GM12878 (cell line): ENCODE measurements at regions not wholly inside any gene's neighbourhood (a gene's known extent, or its start where the extent isn't known, plus 50 kb on each side); places are given as distances from the start of the nearest gene placed in this dataset.

Experiments
- ATAC-seq: fragments of 200-7000 bp; cut with Tn5 transposase; 3 replicates; pipeline ENCODE4 v1.9.1; 2020; ENCODE audit warnings: mild to moderate bottlenecking, moderate library complexity
- BruUV-seq: library from RNA; stranded (reverse); fragments of 400-500 nt; replicated peaks from 2 replicates; lab custom pipeline; 2021; lab: Mats Ljungman, UMichigan
- CTCF ChIA-PET: fragments of 300-600 bp; sonication (Branson Sonifier 250); formaldehyde crosslinking; extraction: SDS; loops from one replicate; lab custom pipeline; 2021; ENCODE audit warnings: inconsistent platforms; lab: Yijun Ruan, JAX
- POLR2A ChIA-PET: fragments of 350-600 bp; formaldehyde crosslinking; extraction: SDS; loops from one replicate; lab custom pipeline; 2021; ENCODE audit warnings: inconsistent platforms; lab: Charles Lee
- RAD21 ChIA-PET: fragments of 300-600 bp; sonication (Branson Sonifier 250); formaldehyde crosslinking; loops from one replicate; lab custom pipeline; 2023; ENCODE audit warnings: antibody characterized with exemption; ENCODE audit not compliant: unreplicated experiment; lab: Charles Lee
- SMC1A ChIA-PET: fragments of 300-600 bp; sonication (Branson Sonifier 250); formaldehyde crosslinking; loops from one replicate; lab custom pipeline; 2023; ENCODE audit not compliant: unreplicated experiment, uncharacterized antibody; lab: Charles Lee
- DNase-seq: peaks from one replicate; pipeline ENCODE4 v3.0.0-alpha.2; 2011; ENCODE audit warnings: low read depth, low spot score
- FAIRE-seq: peaks from 3 replicates; lab custom pipeline; 2011; peaks lifted over from hg19 to GRCh38; lab: Jason Lieb, UNC
- H2AFZ ChIP-seq: 2 replicates; pipeline ENCODE4 v1.6.0; 2011; ENCODE audit warnings: low read depth, low read length, control low read depth; ENCODE audit not compliant: control insufficient read depth
- H3K27ac ChIP-seq: 2 replicates; pipeline ENCODE4 v1.5.1; 2011; ENCODE audit warnings: control low read depth; ENCODE audit not compliant: control insufficient read depth, insufficient read depth
- H3K27me3 ChIP-seq, 2 experiments: replicated peaks in 1 of 2; 2 replicates each; pipeline versions ENCODE4 v1.6.0 to v1.6.1; 2011; ENCODE audit warnings: low read length in 1 of 2; ENCODE audit not compliant: control insufficient read depth in 2 of 2, insufficient read depth in 2 of 2
- H3K36me3 ChIP-seq, 2 experiments: 2 replicates each; pipeline ENCODE4 v1.5.1; 2011; ENCODE audit warnings: low read length in 1 of 2; ENCODE audit not compliant: control insufficient read depth in 2 of 2, insufficient read depth in 2 of 2
- H3K4me1 ChIP-seq: 2 replicates; pipeline ENCODE4 v1.6.1; 2011; ENCODE audit warnings: mild to moderate bottlenecking, low read length, moderate library complexity, mixed read lengths; ENCODE audit not compliant: control insufficient read depth, insufficient read depth
- H3K4me2 ChIP-seq: 2 replicates; pipeline ENCODE4 v1.6.0; 2011; ENCODE audit warnings: control low read depth; ENCODE audit not compliant: control insufficient read depth, insufficient read depth
- H3K4me3 ChIP-seq: fragments of 200-600 bp; sonication (generic); 2 replicates; pipeline ENCODE4 v1.5.1; 2016
- H3K79me2 ChIP-seq: 2 replicates; pipeline ENCODE4 v1.6.0; 2011; ENCODE audit warnings: low read length; ENCODE audit not compliant: control insufficient read depth, insufficient read depth
- H3K9ac ChIP-seq: 2 replicates; pipeline ENCODE4 v1.8.0; 2011; ENCODE audit warnings: low read length, control low read depth, mixed read lengths; ENCODE audit not compliant: control insufficient read depth, insufficient read depth
- H3K9me3 ChIP-seq: replicated peaks from 3 replicates; pipeline ENCODE4 v1.5.1; 2011; ENCODE audit warnings: mild to moderate bottlenecking, low read length; ENCODE audit not compliant: control insufficient read depth, insufficient read depth
- H4K20me1 ChIP-seq: 2 replicates; pipeline ENCODE4 v1.6.0; 2011; ENCODE audit not compliant: control insufficient read depth, insufficient read depth
- BACH1 ChIP-seq: fragments of 450-650 bp; IDR thresholded peaks from 2 replicates; pipeline ENCODE4 v1.6.1; 2017; ENCODE audit warnings: mild to moderate bottlenecking, borderline replicate concordance
- GATAD2B ChIP-seq: fragments of 450-650 bp; conservative IDR thresholded peaks from 2 replicates; pipeline ENCODE4 v1.6.1; 2017; ENCODE audit warnings: low read depth, mild to moderate bottlenecking, moderate library complexity
- LARP7 ChIP-seq: fragments of 450-650 bp; IDR thresholded peaks from 2 replicates; pipeline ENCODE4 v1.6.1; 2017; ENCODE audit warnings: mild to moderate bottlenecking
- MTA2 ChIP-seq: fragments of 450-650 bp; IDR thresholded peaks from 2 replicates; pipeline ENCODE4 v1.6.1; 2016; ENCODE audit warnings: low read depth, mild to moderate bottlenecking, moderate library complexity
- NFYA ChIP-seq: IDR thresholded peaks from 2 replicates; pipeline ENCODE4 v1.6.1; 2011; ENCODE audit warnings: low read depth, mild to moderate bottlenecking, low read length, improper control_type of control experiment, borderline replicate concordance
- POLR2A ChIP-seq: IDR thresholded peaks from 2 replicates; pipeline ENCODE4 v1.6.1; 2011; ENCODE audit warnings: low read depth, mild to moderate bottlenecking, low read length
- POLR2AphosphoS2 ChIP-seq: IDR thresholded peaks from 2 replicates; pipeline ENCODE4 v1.6.1; 2011; ENCODE audit warnings: low read depth, mild to moderate bottlenecking, low read length, improper control_type of control experiment, moderate library complexity
- RAD21 ChIP-seq: IDR thresholded peaks from 2 replicates; pipeline ENCODE4 v1.6.1; 2011; ENCODE audit warnings: mild to moderate bottlenecking, low read depth, low read length, moderate library complexity; ENCODE audit not compliant: insufficient read depth
- RCOR1 ChIP-seq: conservative IDR thresholded peaks from 2 replicates; pipeline ENCODE4 v1.6.1; 2012; ENCODE audit warnings: low read depth, low read length, improper control_type of control experiment
- SIN3A ChIP-seq: IDR thresholded peaks from 2 replicates; pipeline ENCODE4 v1.6.1; 2012; ENCODE audit warnings: low read depth, low read length, improper control_type of control experiment
- STAT3 ChIP-seq: IDR thresholded peaks from 2 replicates; pipeline ENCODE4 v1.6.1; 2011; ENCODE audit warnings: low read depth, low read length, improper control_type of control experiment
- TCF3 ChIP-seq: IDR thresholded peaks from 2 replicates; pipeline ENCODE4 v1.6.1; 2012; ENCODE audit warnings: low read depth, mild to moderate bottlenecking, low read length, borderline replicate concordance; ENCODE audit not compliant: insufficient read depth
- WRNIP1 ChIP-seq: IDR thresholded peaks from 2 replicates; pipeline ENCODE4 v1.6.1; 2011; ENCODE audit warnings: low read depth, low read length, improper control_type of control experiment, borderline replicate concordance
- ZNF207 ChIP-seq: fragments of 450-650 bp; IDR thresholded peaks from 2 replicates; pipeline ENCODE4 v1.6.1; 2014; ENCODE audit warnings: antibody characterized with exemption, mild to moderate bottlenecking, borderline replicate concordance
- WGBS: methylation state at CpG from one replicate; pipeline ENCODE4 v1.1.6; 2016; ENCODE audit warnings: low lambda C conversion rate; ENCODE audit not compliant: insufficient replicate concordance, insufficient coverage; ENCODE audit errors: missing lambda C conversion rate; 5-methylcytosine and 5-hydroxymethylcytosine counted together
- in situ Hi-C: fragments of 300-500 bp; cut with MboI; formaldehyde crosslinking; loops from 9 replicates; pipeline ENCODE4 v1.14.3; 2018; ENCODE audit warnings: mixed read lengths
- intact Hi-C: fragments of 100-400 bp; cut with micrococcal nuclease; formaldehyde crosslinking; loops from one replicate; pipeline ENCODE4 v1.14.2; 2022; ENCODE audit not compliant: unreplicated experiment
- TF ChIP-seq, protein P1 (sequence below): IDR thresholded peaks from 2 replicates; pipeline ENCODE4 v1.6.1; 2012; ENCODE audit warnings: low read depth, low read length, improper control_type of control experiment
- TF ChIP-seq, protein P2 (sequence below): fragments of 450-650 bp; formaldehyde crosslinking; IDR thresholded peaks from 2 replicates; pipeline ENCODE4 v1.5.0; 2022; ENCODE audit warnings: mild to moderate bottlenecking, missing genetic modification characterization

DNA sequence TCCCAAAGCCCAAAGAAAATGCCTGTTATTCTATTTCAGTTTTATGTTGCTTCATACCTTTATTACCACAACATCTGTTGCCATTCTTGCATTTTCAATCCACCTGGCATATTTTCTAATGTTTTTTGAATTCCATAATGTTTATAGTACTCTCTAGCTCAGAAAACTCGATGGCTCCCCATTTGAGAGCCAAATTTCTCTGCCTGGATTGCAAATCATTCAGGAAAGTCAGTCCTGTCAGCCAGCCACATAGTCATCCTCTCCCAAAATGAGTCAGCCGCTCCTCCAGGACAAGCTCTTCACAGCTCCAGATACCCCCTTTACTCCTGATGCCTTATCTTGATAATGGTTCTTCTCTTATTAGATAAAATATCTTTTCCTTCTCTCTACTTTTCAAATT is 78.2 kb upstream of the ADCY2 start:
- Histone ChIP-seq H3K27ac (no peak overlapping the region), H3K9me3 (no peaks in the 10 kb centered on the region), H3K36me3 (no peaks in the 10 kb centered on the region), H4K20me1 (no peaks in the 10 kb centered on the region), H3K4me1 (no peaks in the 10 kb centered on the region), H3K27me3 (no peaks in the 10 kb centered on the region), H3K79me2 (no peaks in the 10 kb centered on the region), H3K4me2 (no peak overlapping the region), H3K9ac (no peak overlapping the region), H2AFZ (no peak overlapping the region), H3K4me3 (no peak overlapping the region)
- CTCF ChIA-PET: interaction anchor here (1.0 kb wide), 1 partner anchor 31 kb away, joined by 3 read pairs; no protein-coding TSS in a partner anchor
- in situ Hi-C loops (no loop called here), intact Hi-C loops (no loop called here)
- DNase-seq (no peak), ATAC-seq (no peak), FAIRE-seq (no peak)
- 0% methylated on average over 2 of the region's 2 CpGs for WGBS
- TF ChIP-seq RCOR1: no peak
- no peak for TF ChIP-seq NFYA
- no peak for TF ChIP-seq LARP7
- TF ChIP-seq WRNIP1: no peak
- TF ChIP-seq GATAD2B: no peak
- TF ChIP-seq MTA2: no peak
- TF ChIP-seq, protein P1, sequence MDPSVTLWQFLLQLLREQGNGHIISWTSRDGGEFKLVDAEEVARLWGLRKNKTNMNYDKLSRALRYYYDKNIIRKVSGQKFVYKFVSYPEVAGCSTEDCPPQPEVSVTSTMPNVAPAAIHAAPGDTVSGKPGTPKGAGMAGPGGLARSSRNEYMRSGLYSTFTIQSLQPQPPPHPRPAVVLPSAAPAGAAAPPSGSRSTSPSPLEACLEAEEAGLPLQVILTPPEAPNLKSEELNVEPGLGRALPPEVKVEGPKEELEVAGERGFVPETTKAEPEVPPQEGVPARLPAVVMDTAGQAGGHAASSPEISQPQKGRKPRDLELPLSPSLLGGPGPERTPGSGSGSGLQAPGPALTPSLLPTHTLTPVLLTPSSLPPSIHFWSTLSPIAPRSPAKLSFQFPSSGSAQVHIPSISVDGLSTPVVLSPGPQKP: no peak
- no peak for TF ChIP-seq STAT3
- TF ChIP-seq, protein P2, sequence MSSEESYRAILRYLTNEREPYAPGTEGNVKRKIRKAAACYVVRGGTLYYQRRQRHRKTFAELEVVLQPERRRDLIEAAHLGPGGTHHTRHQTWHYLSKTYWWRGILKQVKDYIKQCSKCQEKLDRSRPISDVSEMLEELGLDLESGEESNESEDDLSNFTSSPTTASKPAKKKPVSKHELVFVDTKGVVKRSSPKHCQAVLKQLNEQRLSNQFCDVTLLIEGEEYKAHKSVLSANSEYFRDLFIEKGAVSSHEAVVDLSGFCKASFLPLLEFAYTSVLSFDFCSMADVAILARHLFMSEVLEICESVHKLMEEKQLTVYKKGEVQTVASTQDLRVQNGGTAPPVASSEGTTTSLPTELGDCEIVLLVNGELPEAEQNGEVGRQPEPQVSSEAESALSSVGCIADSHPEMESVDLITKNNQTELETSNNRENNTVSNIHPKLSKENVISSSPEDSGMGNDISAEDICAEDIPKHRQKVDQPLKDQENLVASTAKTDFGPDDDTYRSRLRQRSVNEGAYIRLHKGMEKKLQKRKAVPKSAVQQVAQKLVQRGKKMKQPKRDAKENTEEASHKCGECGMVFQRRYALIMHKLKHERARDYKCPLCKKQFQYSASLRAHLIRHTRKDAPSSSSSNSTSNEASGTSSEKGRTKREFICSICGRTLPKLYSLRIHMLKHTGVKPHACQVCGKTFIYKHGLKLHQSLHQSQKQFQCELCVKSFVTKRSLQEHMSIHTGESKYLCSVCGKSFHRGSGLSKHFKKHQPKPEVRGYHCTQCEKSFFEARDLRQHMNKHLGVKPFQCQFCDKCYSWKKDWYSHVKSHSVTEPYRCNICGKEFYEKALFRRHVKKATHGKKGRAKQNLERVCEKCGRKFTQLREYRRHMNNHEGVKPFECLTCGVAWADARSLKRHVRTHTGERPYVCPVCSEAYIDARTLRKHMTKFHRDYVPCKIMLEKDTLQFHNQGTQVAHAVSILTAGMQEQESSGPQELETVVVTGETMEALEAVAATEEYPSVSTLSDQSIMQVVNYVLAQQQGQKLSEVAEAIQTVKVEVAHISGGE (CRISPR knock-in tag): no peak
- no peak for TF ChIP-seq POLR2A
- TF ChIP-seq RAD21: no peak
- TF ChIP-seq POLR2AphosphoS2: no peak
- TF ChIP-seq ZNF207: no peak
- no peak for TF ChIP-seq TCF3
- TF ChIP-seq BACH1: no peak
- no peak for TF ChIP-seq SIN3A
- RAD21 ChIA-PET: no interaction called here
- POLR2A ChIA-PET: no interaction called here
- SMC1A ChIA-PET: no interaction called here
- no TSS peak for BruUV-seq
